HUES6 (cell line): ENCODE measurements at regions not wholly inside any gene's neighbourhood (a gene's known extent, or its start where the extent isn't known, plus 50 kb on each side); places are given as distances from the start of the nearest gene placed in this dataset.

Experiments
- H3K27ac ChIP-seq: 2 replicates; pipeline ENCODE4 v1.7.0; 2013; ENCODE audit warnings: low read depth, mild to moderate bottlenecking, low read length, inconsistent platforms
- H3K27me3 ChIP-seq: 2 replicates; pipeline ENCODE4 v1.6.1; 2013; ENCODE audit warnings: low read length; ENCODE audit not compliant: control insufficient read depth, insufficient read depth
- H3K36me3 ChIP-seq: 2 replicates; pipeline ENCODE4 v1.6.1; 2013; ENCODE audit warnings: low read length; ENCODE audit not compliant: control insufficient read depth, insufficient read depth
- H3K4me1 ChIP-seq: 2 replicates; pipeline ENCODE4 v1.6.1; 2013; ENCODE audit warnings: low read length; ENCODE audit not compliant: control insufficient read depth, insufficient read depth
- H3K4me3 ChIP-seq: 2 replicates; pipeline ENCODE4 v1.5.1; 2013; ENCODE audit warnings: low read depth, low read length
- H3K9ac ChIP-seq: one replicate; pipeline ENCODE4 v1.6.1; 2013; ENCODE audit warnings: mild to moderate bottlenecking, low read length
- H3K9me3 ChIP-seq: 2 replicates; pipeline ENCODE4 v1.6.1; 2013; ENCODE audit warnings: low read depth, low read length; ENCODE audit not compliant: control insufficient read depth, insufficient read depth

- no peak overlapping the region for H3K9ac ChIP-seq
- H3K9me3 ChIP-seq, result no peaks in the 10 kb centered on the region
- no peaks in the 10 kb centered on the region for H3K27me3 ChIP-seq
- H3K4me1 ChIP-seq, result no peaks in the 10 kb centered on the region
- no peaks in the 10 kb centered on the region for H3K36me3 ChIP-seq
- H3K4me3 ChIP-seq, result no peak overlapping the region
- H3K27ac ChIP-seq, result no peak overlapping the region
Observed at GRCh38 chr13:34308725-34309124, 490.8 kb downstream of the RFC3 start.

DNA sequence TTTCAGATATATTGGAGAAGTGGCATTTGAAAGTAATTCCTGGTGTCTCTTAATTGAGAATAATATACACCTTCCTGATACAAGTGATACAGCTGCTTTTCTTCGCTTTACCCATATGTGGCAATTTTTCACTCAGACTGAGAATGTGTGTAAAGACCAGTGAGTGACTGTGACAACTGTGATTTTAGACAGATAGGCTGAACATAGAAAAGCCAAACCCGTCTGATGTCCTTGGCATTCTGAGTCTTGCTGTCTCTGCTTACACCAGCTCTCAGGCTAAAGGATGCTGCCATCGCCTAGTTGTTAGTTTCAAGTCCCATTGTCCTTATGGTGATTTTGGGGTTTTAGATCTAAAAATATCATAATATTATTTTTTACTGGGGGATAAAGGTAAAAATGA is 492.6 kb downstream of the RFC3 start:
- no peak overlapping the region for H3K27ac ChIP-seq
- no peaks in the 10 kb centered on the region for H3K27me3 ChIP-seq
- no peaks in the 10 kb centered on the region for H3K4me1 ChIP-seq
- H3K36me3 ChIP-seq, result no peaks in the 10 kb centered on the region
- no peaks in the 10 kb centered on the region for H3K9me3 ChIP-seq
- no peak overlapping the region for H3K9ac ChIP-seq
- H3K4me3 ChIP-seq, result no peak overlapping the region

- H3K4me3 ChIP-seq, result no peak overlapping the region
- no peak overlapping the region for H3K9ac ChIP-seq
- H3K27ac ChIP-seq, result no peak overlapping the region
- no peaks in the 10 kb centered on the region for H3K4me1 ChIP-seq
- H3K27me3 ChIP-seq, result no peaks in the 10 kb centered on the region
- no peaks in the 10 kb centered on the region for H3K9me3 ChIP-seq
- H3K36me3 ChIP-seq, result no peaks in the 10 kb centered on the region
Observed at GRCh38 chr13:34311251-34311650, 493.3 kb downstream of the RFC3 start.

- Histone ChIP-seq H3K4me3 (no peak overlapping the region), H3K36me3 (no peaks in the 10 kb centered on the region), H3K27me3 (no peaks in the 10 kb centered on the region), H3K4me1 (no peaks in the 10 kb centered on the region), H3K9ac (no peak overlapping the region), H3K9me3 (no peaks in the 10 kb centered on the region), H3K27ac (no peak overlapping the region)
Observed at GRCh38 chr13:34312578-34312977, 494.6 kb downstream of the RFC3 start.

GRCh38 chr13:34320084-34320483 is 502.1 kb downstream of the RFC3 start:
- no peaks in the 10 kb centered on the region for H3K36me3 ChIP-seq
- no peaks in the 10 kb centered on the region for H3K4me1 ChIP-seq
- no peak overlapping the region for H3K27ac ChIP-seq
- no peaks in the 10 kb centered on the region for H3K9me3 ChIP-seq
- no peak overlapping the region for H3K9ac ChIP-seq
- H3K4me3 ChIP-seq, result no peak overlapping the region
- no peaks in the 10 kb centered on the region for H3K27me3 ChIP-seq

- no peak overlapping the region for H3K27ac ChIP-seq
- H3K27me3 ChIP-seq, result no peaks in the 10 kb centered on the region
- no peak overlapping the region for H3K4me3 ChIP-seq
- no peaks in the 10 kb centered on the region for H3K9me3 ChIP-seq
- no peaks in the 10 kb centered on the region for H3K36me3 ChIP-seq
- no peaks in the 10 kb centered on the region for H3K4me1 ChIP-seq
- H3K9ac ChIP-seq, result no peak overlapping the region
Observed at GRCh38 chr13:34322014-34322742, 504.2 kb downstream of the RFC3 start.

GRCh38 chr13:34322743-34323074 is 504.8 kb downstream of the RFC3 start:
- Histone ChIP-seq H3K27ac (no peak overlapping the region), H3K9ac (no peak overlapping the region), H3K36me3 (no peaks in the 10 kb centered on the region), H3K4me3 (no peak overlapping the region), H3K4me1 (no peaks in the 10 kb centered on the region), H3K27me3 (no peaks in the 10 kb centered on the region), H3K9me3 (no peaks in the 10 kb centered on the region)

GRCh38 chr13:34335014-34336007 is 517.4 kb downstream of the RFC3 start:
- Histone ChIP-seq H3K4me3 (no peak overlapping the region), H3K27me3 (no peaks in the 10 kb centered on the region), H3K27ac (no peak overlapping the region), H3K4me1 (no peaks in the 10 kb centered on the region), H3K36me3 (no peaks in the 10 kb centered on the region), H3K9me3 (peaks cover 12% of the 10 kb centered on the region), H3K9ac (no peak overlapping the region)

DNA sequence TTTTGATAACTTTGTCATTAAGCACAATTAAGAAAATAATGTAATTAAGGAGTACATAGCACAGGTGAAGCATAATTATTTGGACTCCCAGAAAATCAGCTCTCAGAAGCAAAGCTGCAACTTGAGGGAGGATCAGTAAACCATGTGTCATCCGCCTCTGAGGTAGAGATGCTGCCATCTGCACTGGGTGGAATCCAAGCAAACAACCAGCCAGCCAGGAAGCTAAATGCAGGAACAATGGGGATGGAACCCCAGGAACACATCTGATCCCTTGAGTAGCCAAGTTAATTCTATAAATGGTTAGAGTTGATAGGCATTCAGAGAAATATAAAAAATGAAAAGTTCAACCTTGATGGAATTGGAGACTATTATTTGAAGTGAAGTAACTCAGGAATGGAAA is 520.2 kb downstream of the RFC3 start:
- no peaks in the 10 kb centered on the region; the same call in 1 of the 2 replicates for H3K9me3 ChIP-seq
- no peak overlapping the region for H3K27ac ChIP-seq
- no peak overlapping the region for H3K4me3 ChIP-seq
- no peaks in the 10 kb centered on the region for H3K36me3 ChIP-seq
- H3K9ac ChIP-seq, result no peak overlapping the region
- H3K27me3 ChIP-seq, result no peaks in the 10 kb centered on the region
- H3K4me1 ChIP-seq, result no peaks in the 10 kb centered on the region

GRCh38 chr13:34340534-34340933 is 522.6 kb downstream of the RFC3 start:
- no peak overlapping the region for H3K27ac ChIP-seq

DNA sequence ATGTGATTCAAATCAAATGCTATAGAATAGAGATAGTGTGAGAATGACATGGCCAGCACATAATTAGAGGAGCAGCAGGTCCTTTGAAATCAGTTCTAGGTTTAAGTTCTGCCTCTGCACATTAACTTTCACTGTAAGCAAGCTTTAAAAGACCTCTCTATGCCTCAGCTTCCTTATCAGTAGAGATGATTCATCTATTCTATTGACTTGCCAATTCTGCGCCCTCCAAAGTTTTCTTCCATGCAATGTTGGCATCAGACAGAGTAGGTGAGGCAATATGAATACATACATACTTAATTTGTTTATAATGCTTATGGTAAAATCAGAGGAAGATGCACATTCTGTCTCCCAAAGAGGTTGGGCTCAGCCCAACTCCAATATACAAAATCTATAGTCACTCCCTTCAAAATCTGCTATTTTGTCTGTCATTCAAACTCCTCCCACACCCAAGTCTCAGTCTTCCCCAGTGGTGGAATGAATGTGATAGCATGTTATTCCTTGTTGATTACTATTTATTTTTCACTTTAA is 525.5 kb downstream of the RFC3 start:
- no peak overlapping the region for H3K27ac ChIP-seq
- no peak overlapping the region for H3K4me3 ChIP-seq
- no peaks in the 10 kb centered on the region for H3K9me3 ChIP-seq
- no peaks in the 10 kb centered on the region for H3K36me3 ChIP-seq
- H3K4me1 ChIP-seq, result peaks cover 24% of the 10 kb centered on the region
- H3K9ac ChIP-seq, result no peak overlapping the region
- H3K27me3 ChIP-seq, result no peaks in the 10 kb centered on the region

More at GRCh38 chr13:34340534-34340933, 522.6 kb downstream of the RFC3 start:
- H3K9me3 ChIP-seq, result no peaks in the 10 kb centered on the region
- no peak overlapping the region for H3K4me3 ChIP-seq
- H3K4me1 ChIP-seq, result peaks cover 16% of the 10 kb centered on the region
- H3K36me3 ChIP-seq, result no peaks in the 10 kb centered on the region
- no peaks in the 10 kb centered on the region for H3K27me3 ChIP-seq
- no peak overlapping the region for H3K9ac ChIP-seq
